ENCODE measurements at regions not wholly inside any gene's neighbourhood (a gene's known extent, or its start where the extent isn't known, plus 50 kb on each side); places are given as distances from the start of the nearest gene placed in this dataset.
"Not testable (repeated sequence)": the region's sequence is repeated elsewhere in the genome, so short reads cannot be mapped to it uniquely, and the experiment has no call there.

DNA sequence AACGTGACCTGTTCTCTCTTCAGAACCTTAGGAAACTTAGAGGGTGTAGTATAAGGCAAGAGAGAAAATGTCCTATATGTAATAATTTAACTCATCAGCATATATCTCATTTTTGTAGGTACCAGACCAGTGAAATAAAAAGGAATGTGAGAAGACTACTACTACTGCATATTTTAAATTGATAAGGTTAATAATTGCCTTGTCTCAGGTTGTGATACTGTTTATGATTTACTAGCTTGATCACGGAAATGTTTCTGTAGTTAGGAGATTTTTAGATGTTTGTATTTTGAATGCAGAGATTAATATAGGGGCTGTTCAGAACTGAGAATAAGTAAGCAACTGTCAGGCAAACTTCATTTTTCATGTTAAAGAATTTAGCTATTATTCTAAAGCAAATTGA, 1563.4 kb downstream of the C4orf33 start:
- no peak for ATAC-seq
- intact Hi-C loops (cut with DNase I, micrococcal nuclease) = no loop called here
- no peak for DNase-seq

DNA sequence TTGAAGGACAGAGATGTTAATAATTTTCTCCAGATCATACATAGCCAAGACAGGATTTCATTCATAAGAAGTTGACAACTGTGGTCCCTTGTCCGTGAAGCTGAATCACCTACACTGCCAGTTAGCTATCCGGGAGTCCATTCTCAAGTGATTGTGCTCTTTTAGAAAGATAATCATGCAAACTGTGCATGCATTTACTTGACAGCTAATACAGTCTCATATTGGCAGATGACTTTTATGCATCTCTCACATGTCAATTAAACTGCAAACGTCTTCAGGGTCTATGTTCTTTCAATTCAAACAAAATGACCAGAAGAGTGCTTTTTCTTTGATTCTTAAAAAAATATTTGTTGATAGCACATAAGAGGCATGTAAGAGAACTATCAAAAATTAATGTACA, 1572.9 kb downstream of the C4orf33 start:
- intact Hi-C loops (cut with DNase I, micrococcal nuclease) = no loop called here
- DNase-seq (no peak), ATAC-seq (no peak)

DNA sequence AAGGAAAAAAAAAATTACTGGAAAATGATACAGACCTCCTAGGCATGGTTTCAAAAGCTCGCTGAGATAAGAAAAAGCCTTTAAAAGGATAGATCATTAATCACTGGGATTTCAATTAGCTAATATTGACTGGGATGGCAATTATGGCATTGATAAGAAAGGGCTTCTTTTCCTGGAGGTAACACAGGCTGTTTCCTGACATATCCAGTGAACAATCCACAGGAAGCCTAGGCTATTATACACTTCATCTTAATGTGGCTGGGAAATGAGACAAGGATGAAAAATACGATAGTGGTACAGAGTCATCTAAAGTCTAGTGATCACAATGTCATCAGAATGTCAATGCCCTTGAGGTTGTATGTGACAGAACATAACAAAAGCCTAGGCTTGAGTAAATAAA, 1579.3 kb downstream of the C4orf33 start:
- no peak for DNase-seq
- intact Hi-C loops (cut with DNase I, micrococcal nuclease) = no loop called here
- ATAC-seq = no peak

DNA sequence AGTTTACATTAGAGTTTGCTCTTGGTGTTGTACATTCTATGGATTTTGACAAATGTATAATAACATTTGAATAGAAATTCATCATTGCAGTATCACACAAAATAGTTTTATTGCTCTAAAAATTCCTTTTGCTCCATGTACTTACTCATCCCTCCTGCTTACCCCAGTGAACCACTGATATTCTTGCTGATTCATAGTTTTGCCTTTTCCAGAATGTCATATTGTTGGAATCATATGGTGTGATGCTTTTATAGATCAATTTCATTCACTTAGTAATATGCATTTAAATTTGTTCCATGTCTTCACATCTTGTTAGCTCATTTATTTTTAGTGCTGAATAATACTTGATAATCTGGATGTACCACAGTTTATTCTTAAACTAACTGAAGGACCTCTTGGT, 1593.2 kb downstream of the C4orf33 start:
- ATAC-seq (no peak), DNase-seq (no peak)
- intact Hi-C loops (cut with DNase I, micrococcal nuclease) = no loop called here

DNA sequence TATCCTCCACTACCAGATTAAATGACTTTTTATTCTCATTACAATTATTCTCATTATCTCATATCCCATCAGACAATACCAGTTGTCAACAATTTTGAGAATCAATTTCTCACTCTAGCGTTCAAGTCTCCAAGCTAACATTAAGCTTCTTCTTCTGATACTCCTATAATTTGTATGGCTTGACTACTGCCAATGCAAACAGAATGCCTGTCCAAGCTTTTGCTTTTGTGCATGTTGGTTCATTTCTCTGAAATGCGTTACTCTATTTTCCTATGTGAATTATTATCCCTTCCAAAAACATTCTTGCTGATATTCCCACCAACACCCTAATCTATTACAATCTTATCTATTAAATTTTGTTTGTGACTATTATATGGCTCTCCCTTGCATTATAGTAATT, 1602.3 kb downstream of the C4orf33 start:
- DNase-seq = no peak
- intact Hi-C loops (cut with DNase I, micrococcal nuclease) = no loop called here
- no peak for ATAC-seq

DNA sequence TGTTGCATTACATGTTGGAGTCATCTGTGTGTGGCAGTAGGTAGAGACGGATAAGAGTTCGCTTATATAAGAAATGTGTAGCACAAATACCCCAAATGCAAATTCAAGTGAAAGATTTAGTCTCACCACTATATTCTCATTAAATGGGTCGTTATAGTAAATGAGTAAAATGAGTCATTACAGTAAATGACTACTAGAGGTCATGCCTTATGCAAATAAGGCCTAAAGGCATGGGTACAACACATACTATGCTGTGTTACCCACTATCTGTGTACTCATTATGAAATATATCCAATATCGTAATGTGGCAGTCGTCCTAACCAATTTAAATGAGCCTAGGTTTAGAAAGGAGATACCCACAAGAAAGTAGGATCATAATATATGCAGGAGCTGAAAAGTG, 1603.1 kb downstream of the C4orf33 start:
- no peak for ATAC-seq
- intact Hi-C loops (cut with DNase I, micrococcal nuclease) = no loop called here
- DNase-seq = no peak

DNA sequence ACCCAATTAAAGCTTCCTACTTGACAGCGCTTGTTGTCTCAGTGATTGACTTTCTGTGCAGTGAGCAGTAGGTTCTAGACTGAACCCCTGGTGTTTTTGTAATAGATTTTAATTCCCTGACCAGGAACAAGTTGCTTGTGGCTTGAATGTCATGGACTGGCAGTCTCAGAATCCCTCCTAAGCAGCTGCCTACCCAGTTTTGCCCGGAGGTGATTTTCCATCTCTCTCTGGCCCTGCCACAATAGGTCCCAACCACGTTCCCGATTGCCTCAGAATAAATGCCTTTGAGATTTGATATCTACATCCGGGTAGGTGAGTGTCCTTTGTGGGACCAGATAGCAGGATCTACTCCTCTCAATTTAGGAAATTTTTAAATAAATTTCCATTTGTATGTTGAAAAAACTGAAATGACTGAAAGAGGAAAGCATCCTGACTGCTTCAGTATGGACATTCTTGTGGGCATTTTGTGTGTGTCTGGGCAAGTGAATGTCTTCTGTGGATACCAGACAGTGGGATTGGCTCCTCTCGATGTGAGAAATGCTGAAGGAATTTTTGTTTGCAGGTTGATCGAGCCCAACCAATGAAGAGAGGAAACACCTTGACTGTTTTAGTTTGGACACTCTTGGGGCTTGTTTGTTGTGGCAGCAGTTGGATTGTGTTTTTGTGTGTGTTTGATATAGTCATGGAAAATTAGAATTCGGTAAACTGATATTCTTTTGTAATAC, 1607.4 kb downstream of the C4orf33 start:
- no peak for ATAC-seq
- no peak for DNase-seq
- intact Hi-C loops (cut with DNase I, micrococcal nuclease) = no loop called here

DNA sequence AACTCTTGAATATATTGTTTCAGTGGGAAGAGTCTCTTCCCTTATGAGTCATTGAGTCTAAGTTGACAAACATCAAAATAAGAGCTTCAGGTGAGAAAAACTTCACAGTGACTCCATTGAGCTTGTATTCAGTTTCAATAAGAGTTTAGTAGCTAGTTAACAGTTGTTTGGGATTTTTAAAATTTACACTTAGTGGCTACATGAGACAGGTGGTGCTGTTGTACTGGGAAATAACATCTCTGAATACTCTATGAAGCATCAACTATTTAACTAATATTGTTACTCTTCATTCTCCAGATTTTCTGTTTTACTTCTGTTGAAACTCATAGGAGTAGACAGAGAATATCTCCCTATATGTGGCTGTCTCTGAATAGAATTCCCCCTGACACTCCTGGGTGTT, 1609.1 kb downstream of the C4orf33 start:
- intact Hi-C loops (cut with DNase I, micrococcal nuclease) = no loop called here
- no peak for ATAC-seq
- no peak for DNase-seq

DNA sequence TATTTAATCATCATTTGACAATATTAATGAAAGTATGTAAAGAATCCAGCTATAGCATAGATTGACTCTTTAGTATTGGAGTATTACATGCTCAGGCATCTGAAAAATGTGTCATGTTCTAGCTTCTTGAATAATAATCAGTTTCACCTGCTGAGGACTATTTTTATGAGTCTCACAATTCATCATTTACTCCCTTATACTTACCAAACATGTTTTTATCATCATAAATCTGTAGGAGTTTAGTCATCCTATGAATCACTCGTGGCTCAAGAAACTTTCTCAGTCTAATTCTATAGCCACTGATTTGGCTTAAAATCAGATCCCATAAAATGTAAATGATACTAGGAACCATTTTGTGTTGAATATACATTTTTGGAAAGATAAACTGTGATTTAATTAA, 1616.1 kb downstream of the C4orf33 start:
- DNase-seq = no peak
- ATAC-seq = no peak
- intact Hi-C loops (cut with DNase I, micrococcal nuclease) = no loop called here

DNA sequence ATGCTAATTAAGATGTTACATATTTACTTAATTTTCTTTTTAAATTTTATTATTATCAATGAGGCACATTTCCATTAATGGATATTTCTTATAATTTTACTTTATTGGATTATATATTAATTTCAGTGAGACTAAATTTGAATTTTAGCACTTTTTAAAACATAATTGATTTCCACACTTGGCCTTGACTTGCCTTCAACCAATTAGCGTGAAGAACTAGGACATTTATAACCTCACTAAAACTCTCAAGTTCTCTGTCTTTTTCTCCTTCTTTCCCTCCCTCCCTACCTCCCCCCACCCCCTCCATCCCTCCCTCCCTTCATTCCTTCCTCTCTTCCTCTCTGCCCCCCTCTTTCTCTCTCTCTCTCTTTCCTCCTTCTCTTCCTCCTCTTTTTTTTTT, 1618.1 kb downstream of the C4orf33 start:
- ATAC-seq (no peak), DNase-seq (no peak)
- intact Hi-C loops (cut with DNase I, micrococcal nuclease) = no loop called here

DNA sequence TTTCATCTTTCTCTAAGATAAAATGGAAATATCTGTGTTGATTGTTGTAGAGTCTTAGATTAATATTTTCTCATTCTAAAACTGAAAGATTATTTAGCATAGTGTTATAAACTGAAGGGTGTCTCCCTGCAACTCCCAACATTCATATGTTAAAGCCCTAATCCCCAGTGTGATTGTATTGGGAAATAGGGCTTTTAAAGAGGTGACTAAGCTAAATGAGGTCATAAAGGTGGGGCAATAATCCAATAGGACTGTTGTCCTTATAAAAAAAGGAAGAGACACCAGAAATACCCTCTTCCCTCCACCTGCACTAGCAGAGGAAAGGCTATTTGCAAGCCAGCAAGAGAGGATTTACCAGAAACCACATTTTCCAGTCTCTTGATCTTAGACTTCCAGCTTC, 1626.4 kb downstream of the C4orf33 start:
- no peak for DNase-seq
- intact Hi-C loops (cut with DNase I, micrococcal nuclease) = no loop called here
- ATAC-seq = no peak

DNA sequence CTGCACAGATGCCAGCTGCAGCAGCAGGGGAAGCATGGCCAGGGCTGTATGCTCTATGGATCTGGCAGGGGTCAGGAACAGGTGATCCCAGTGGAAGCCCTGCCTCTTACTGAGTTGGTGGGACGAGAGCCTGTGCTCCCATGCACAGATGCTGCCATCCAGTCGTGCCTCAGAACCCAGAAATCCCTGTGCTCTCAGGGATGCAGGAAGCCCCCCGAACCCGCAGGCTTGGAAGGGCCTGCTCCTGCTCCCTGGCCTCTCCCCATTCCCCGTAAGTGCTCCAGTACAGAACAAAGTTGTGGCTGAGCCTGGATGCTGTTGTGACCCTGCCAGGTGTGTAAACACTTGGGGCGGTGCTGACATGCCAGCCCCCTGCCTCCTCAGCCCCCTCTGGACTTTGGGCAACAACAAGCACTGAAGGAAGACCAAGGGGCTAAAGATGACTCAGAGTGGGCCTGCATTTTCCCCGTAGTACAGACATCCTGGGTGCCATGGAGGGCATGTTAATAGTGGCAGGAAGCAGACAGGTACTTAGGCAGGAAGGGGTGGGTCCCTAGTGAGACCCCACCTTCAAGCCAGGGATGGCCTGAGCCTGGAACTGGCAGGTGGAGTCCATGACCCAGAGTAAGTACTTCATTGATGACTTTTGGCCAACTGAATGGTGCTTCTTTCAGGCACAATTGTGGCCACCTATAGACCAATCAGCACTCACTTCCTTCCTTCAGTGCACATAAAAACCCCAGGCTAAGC, 1640.7 kb downstream of the C4orf33 start:
- DNase-seq = no peak
- intact Hi-C loops (cut with DNase I, micrococcal nuclease) = no loop called here
- no peak for ATAC-seq

DNA sequence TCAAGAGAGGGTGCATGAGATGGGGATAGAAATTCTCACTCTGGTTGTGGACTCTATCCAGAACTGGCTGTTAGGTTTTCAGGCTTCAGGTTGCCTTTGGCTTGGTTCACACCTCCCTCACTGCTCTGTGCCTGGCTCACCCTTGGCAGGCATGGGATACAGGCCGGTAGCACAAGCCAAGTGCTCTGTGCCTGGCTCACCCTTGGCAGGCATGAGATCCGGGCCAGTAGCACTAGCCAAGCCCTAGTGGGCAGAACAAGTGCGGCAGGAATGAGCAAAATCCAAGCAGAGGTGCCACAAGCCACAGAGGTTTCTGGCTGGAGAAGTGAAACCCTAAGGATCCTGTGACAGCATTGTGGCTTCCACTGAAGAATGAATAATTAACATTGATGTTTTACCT, 1642.3 kb downstream of the C4orf33 start:
- intact Hi-C loops (cut with DNase I, micrococcal nuclease) = no loop called here
- ATAC-seq = no peak
- no peak for DNase-seq

DNA sequence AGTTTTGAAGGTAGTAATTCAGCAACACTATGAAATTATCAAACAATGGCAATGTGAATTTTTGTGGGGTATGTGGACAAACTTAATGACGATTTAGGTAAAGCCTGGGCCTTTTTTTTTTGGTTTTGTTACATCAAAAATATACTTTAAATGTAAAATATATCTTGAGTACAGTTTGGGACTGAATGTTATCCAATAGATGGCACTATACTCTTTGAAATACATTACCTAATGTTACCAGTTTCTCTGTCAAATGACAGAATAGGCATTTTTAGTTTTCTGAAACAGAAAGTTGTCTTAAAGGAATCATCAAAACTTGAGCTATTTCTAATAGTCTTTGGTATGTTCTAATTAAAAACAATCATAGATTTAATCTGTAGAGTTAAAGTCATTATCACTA, 1651.9 kb downstream of the C4orf33 start:
- ATAC-seq (no peak), DNase-seq (no peak)
- intact Hi-C loops (cut with DNase I, micrococcal nuclease) = no loop called here

DNA sequence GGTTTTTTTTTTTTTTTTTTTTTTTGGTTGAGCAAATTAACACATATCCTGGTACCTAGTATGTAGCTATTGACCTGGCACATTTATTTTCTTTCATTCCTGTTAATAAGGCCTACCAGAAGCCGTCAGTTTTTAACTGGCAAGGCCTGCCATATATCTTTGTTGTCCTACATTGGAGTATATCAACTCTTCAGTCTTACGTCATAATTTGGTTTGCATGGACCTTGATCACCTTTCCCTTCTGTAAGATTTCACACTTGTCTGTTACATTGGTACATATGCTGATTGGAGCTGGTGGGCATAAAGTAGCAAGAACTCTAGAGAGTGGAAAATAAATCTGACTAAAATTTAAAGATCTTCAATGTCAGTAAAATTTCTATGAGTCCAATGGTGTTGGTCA, 1658.0 kb downstream of the C4orf33 start:
- no peak for ATAC-seq
- no peak for DNase-seq
- intact Hi-C loops (cut with DNase I, micrococcal nuclease) = no loop called here

DNA sequence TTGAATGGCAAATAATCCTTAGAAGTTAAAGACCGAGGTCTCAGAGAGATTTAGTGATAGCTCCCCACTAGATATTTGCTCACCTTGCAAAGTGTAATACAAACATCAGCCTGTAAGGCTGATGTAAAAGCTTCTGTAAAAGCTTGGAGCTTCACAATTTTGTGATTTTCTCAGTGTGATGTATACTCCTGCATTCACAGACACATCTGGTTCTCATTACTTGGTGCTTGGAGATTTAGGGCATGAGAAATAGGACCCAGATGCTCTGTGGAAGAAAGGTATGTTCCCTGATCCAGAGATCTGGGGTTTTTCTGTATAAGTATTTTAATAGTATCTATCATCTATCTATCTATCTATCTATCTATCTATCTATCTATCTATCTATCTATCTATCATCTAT, 1664.3 kb downstream of the C4orf33 start:
- no peak for ATAC-seq
- DNase-seq = no peak
- intact Hi-C loops (cut with DNase I, micrococcal nuclease) = no loop called here

DNA sequence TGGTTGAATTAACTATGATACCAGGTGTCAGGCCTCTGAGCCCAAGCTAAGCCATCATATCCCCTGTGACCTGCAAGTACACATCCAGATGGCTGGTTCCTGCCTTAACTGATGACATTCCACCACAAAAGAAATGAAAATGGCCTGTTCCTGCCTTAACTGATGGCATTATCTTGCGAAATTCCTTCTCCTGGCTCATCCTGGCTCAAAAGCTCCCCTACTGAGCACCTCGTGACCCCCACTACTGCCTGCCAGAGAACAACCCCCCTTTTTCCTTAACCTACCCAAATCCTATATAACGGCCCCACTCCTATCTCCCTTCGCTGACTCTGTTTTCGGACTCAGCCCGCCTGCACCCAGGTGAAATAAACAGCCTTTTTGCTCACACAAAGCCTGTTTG, 1671.4 kb downstream of the C4orf33 start:
- not testable (repeated sequence) for ATAC-seq

DNA sequence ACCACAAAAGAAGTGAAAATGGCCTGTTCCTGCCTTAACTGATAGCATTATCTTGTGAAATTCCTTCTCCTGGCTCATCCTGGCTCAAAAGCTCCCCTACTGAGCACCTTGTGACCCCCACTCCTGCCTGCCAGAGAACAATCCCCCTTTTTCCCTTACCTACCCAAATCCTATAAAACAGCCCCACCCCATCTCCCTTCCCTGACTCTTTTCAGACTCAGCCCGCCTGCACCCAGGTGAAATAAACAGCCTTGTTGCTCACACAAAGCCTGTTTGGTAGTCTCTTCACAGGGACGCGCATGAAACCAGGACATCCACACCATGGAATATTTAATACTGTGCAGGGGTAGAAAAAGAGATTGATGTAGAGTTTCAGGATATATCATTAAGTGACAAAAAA, 1677.0 kb downstream of the C4orf33 start:
- ATAC-seq; DNase-seq; intact Hi-C loops (cut with DNase I, micrococcal nuclease): not testable (repeated sequence)

More for the DNA sequence above, 1671.4 kb downstream of the C4orf33 start:
- intact Hi-C loops (cut with DNase I, micrococcal nuclease); DNase-seq: not testable (repeated sequence)

DNA sequence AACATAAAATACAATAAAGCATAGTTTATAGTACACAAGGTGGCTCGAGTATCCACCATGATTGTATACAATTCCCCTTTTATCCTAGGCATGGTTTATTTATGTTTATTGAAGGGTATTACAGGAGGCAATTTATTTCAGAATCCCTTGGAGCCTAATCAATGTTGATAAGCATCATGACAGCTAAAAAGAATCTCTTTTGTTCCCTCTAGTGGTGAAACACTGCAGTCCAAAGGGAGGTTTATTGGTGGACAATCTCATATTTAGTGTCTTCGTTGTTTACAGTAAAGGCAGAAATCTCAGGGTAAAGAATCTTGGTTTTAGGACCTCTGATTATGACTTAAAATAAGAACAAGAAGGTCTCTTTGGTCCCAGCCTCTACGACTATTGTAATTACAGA, 1712.5 kb downstream of the C4orf33 start:
- no peak for ATAC-seq
- intact Hi-C loops (cut with DNase I, micrococcal nuclease) = no loop called here

DNA sequence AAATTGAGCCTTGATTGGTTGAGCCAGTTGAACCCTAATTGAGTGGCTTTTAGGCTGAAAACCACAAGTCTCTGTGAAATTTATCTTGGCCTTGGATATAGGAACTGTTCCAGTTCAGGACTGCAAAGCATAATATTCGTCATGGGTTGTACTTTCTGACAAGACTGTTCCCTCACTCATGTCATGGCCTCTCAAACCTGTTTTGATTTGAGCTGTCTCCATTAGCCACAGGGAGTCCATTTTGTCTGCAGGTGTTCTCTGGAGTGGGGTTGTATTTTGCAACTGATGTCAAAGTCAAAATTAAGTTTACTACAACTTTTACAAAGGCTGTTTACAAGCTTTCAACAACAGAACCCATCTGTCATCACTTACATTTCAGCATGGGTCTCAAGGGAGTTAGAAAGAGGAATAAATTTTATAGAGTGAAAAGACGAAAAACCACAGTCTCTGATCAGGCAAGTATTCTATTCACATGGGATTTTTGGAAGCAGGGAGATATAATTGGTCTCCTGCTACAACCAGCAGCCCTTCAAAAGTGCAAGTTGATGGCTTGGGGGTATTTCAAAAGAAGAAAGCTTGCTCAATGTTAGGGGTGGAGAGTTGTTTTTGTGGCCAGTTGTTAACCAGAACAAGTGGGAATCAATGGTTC, 1716.3 kb downstream of the C4orf33 start:
- intact Hi-C loops (cut with DNase I, micrococcal nuclease) = no loop called here
- DNase-seq = no peak
- ATAC-seq = no peak

More for the DNA sequence above, 1712.5 kb downstream of the C4orf33 start:
- no peak for DNase-seq

All from left colon (tissue), 2 donors.